ENCODE measurements at regions not wholly inside any gene's neighbourhood (a gene's known extent, or its start where the extent isn't known, plus 50 kb on each side); places are given as distances from the start of the nearest gene placed in this dataset.

DNA sequence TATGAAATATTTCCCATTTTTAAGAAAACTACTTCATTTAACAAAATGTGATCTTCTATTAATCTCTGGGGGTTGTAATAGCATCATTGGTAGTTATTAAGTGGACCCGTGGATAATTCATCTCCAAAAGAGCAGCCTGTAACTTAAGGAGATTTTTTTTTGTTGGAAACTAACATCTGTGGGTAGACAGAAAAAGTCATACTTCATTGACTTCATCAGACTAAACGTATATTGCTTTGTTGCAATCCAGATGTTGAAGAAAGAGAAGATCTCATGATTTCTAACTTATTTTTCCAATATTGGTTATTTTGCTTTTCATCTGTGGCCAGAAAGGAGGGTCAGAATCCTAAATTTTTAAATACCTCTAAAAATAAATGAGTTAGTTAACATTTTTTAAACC lies 296.5 kb upstream of the MIR17HG start:
- TF ChIP-seq POLR2A (IDR thresholded peaks at IDR 0.05): no peak
- TF ChIP-seq, protein P1, sequence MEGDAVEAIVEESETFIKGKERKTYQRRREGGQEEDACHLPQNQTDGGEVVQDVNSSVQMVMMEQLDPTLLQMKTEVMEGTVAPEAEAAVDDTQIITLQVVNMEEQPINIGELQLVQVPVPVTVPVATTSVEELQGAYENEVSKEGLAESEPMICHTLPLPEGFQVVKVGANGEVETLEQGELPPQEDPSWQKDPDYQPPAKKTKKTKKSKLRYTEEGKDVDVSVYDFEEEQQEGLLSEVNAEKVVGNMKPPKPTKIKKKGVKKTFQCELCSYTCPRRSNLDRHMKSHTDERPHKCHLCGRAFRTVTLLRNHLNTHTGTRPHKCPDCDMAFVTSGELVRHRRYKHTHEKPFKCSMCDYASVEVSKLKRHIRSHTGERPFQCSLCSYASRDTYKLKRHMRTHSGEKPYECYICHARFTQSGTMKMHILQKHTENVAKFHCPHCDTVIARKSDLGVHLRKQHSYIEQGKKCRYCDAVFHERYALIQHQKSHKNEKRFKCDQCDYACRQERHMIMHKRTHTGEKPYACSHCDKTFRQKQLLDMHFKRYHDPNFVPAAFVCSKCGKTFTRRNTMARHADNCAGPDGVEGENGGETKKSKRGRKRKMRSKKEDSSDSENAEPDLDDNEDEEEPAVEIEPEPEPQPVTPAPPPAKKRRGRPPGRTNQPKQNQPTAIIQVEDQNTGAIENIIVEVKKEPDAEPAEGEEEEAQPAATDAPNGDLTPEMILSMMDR (IDR thresholded peaks at IDR 0.05): no peak

Measured in gastroesophageal sphincter (tissue), 3 donors.